B cell (primary cell): ENCODE measurements at regions not wholly inside any gene's neighbourhood (a gene's known extent, or its start where the extent isn't known, plus 50 kb on each side); places are given as distances from the start of the nearest gene placed in this dataset.

Source experiments
- ATAC-seq: fragments of 200-7000 bp; cut with Tn5 transposase; one replicate; pipeline ENCODE4 v1.10.0; 2021; ENCODE audit warnings: low read depth, mild to moderate bottlenecking, moderate number of reproducible peaks, moderate library complexity
- CTCF ChIA-PET: fragments of 350-600 bp; sonication (Branson Sonifier 250); formaldehyde crosslinking; loops from one replicate; lab custom pipeline; 2021; ENCODE audit warnings: antibody characterized with exemption, inconsistent platforms; lab: Charles Lee
- POLR2A ChIA-PET: fragments of 350-600 bp; sonication (Branson Sonifier 250); formaldehyde crosslinking; loops from one replicate; lab custom pipeline; 2021; ENCODE audit warnings: antibody characterized with exemption; lab: Charles Lee
- DNase-seq: peaks from one replicate; pipeline ENCODE4 v3.0.0; 2013
- H2AFZ ChIP-seq: 2 replicates; pipeline ENCODE4 v1.6.1; 2012; ENCODE audit warnings: mild to moderate bottlenecking, low read depth, low read length; ENCODE audit not compliant: insufficient read depth, poor library complexity, severe bottlenecking
- H3K27ac ChIP-seq, 2 donors: 1 replicate in 1 of 2; 2 replicates in 1 of 2; pipeline ENCODE4 v1.5.1; 2012 to 2013; ENCODE audit warnings: low read length in 2 of 2, mild to moderate bottlenecking in 2 of 2, moderate library complexity in 1 of 2
- H3K27me3 ChIP-seq, 4 experiments: fragments of 200-600 bp in 1 of 4; sonication (generic) in 1 of 4; replicated peaks in 1 of 4; 1 replicate in 2 of 4; 2 replicates in 2 of 4; pipeline versions ENCODE4 v1.6.1 to v1.7.0; 2013 to 2016; ENCODE audit warnings: low read length in 3 of 4, mild to moderate bottlenecking in 2 of 4, mixed read lengths in 1 of 4, moderate library complexity in 1 of 4; ENCODE audit not compliant: insufficient read depth in 4 of 4, control insufficient read depth in 3 of 4; ENCODE audit errors: control extremely low read depth in 1 of 4
- H3K36me3 ChIP-seq, 2 experiments: replicated peaks in 1 of 2; 1 replicate in 1 of 2; 2 replicates in 1 of 2; pipeline versions ENCODE4 v1.6.1 to v1.7.1; 2013; ENCODE audit warnings: low read length in 1 of 2; ENCODE audit not compliant: insufficient read depth in 2 of 2, control insufficient read depth in 1 of 2; ENCODE audit errors: control extremely low read depth in 1 of 2, extremely low read depth in 1 of 2
- H3K4me1 ChIP-seq, 2 donors: fragments of 200-600 bp in 1 of 2; sonication (generic) in 1 of 2; 1 replicate in 1 of 2; 2 replicates in 1 of 2; pipeline versions ENCODE4 v1.5.1 to v1.6.1; 2013 to 2017; ENCODE audit warnings: low read length in 2 of 2; ENCODE audit not compliant: control insufficient read depth in 2 of 2, insufficient read depth in 2 of 2
- H3K4me2 ChIP-seq: replicated peaks from 2 replicates; pipeline ENCODE3; 2012; ENCODE audit warnings: mild to moderate bottlenecking, low read depth, low read length; ENCODE audit not compliant: poor library complexity, severe bottlenecking
- H3K4me3 ChIP-seq, 5 experiments: fragments of 200-600 bp in 1 of 5; sonication (generic) in 1 of 5; 1 replicate in 3 of 5; 2 replicates in 2 of 5; pipeline versions ENCODE4 v1.5.1 to v1.7.0; 2011 to 2016; ENCODE audit warnings: low read length in 4 of 5, mild to moderate bottlenecking in 4 of 5, low read depth in 2 of 5, control low read depth in 1 of 5, moderate library complexity in 1 of 5; ENCODE audit not compliant: insufficient read depth in 1 of 5; ENCODE audit errors: control extremely low read depth in 1 of 5, extremely low read depth in 1 of 5
- H3K79me2 ChIP-seq: fragments of 200-600 bp; sonication (generic); one replicate; pipeline ENCODE4 v1.6.0; 2016; ENCODE audit warnings: low read length; ENCODE audit not compliant: control insufficient read depth, insufficient read depth
- H3K9ac ChIP-seq: fragments of 200-600 bp; sonication (generic); 2 replicates; pipeline ENCODE4 v1.6.1; 2017; ENCODE audit warnings: mild to moderate bottlenecking, low read length, moderate library complexity
- H3K9me3 ChIP-seq, 3 donors: one replicate each; pipeline versions ENCODE4 v1.6.1 to v1.7.1; 2013; ENCODE audit warnings: low read length in 2 of 3; ENCODE audit not compliant: control insufficient read depth in 2 of 3, insufficient read depth in 1 of 3; ENCODE audit errors: control extremely low read depth in 1 of 3
- H4K20me1 ChIP-seq: 2 replicates; pipeline ENCODE4 v1.6.0; 2012; ENCODE audit warnings: mild to moderate bottlenecking, low read length; ENCODE audit not compliant: insufficient read depth, control insufficient read depth, poor library complexity, severe bottlenecking
- H3K27ac Mint-ChIP-seq: one replicate; pipeline ENCODE4 v1.8.0; 2021; ENCODE audit warnings: mixed read lengths
- H3K27me3 Mint-ChIP-seq: one replicate; pipeline ENCODE4 v1.8.0; 2021; ENCODE audit warnings: mixed read lengths
- H3K4me1 Mint-ChIP-seq: one replicate; pipeline ENCODE4 v1.8.0; 2021; ENCODE audit warnings: mixed read lengths
- H3K4me3 Mint-ChIP-seq: one replicate; pipeline ENCODE4 v1.8.0; 2021; ENCODE audit warnings: mixed read lengths
- H3K9me3 Mint-ChIP-seq: one replicate; pipeline ENCODE4 v1.8.0; 2022; ENCODE audit warnings: mixed read lengths; ENCODE audit not compliant: insufficient read depth
- EZH2 ChIP-seq: IDR thresholded peaks from 2 replicates; pipeline ENCODE4 v1.6.1; 2012; ENCODE audit warnings: borderline replicate concordance, low read depth, mild to moderate bottlenecking, moderate library complexity, low read length; ENCODE audit not compliant: insufficient read depth, poor library complexity, severe bottlenecking
- WGBS: methylation state at CpG from one replicate; pipeline ENCODE4 v1.1.5; 2013; ENCODE audit warnings: missing lambda C conversion rate; ENCODE audit not compliant: insufficient coverage; 5-methylcytosine and 5-hydroxymethylcytosine counted together
- intact Hi-C: fragments of 100-400 bp; cut with micrococcal nuclease; formaldehyde crosslinking; loops from one replicate; pipeline ENCODE4 v1.10.0; 2022
- TF ChIP-seq, protein P1 (sequence below): fragments of 200-600 bp; IDR thresholded peaks from one replicate; pipeline ENCODE4 v1.8.0; 2022; ENCODE audit warnings: antibody characterized with exemption, mild to moderate bottlenecking

DNA sequence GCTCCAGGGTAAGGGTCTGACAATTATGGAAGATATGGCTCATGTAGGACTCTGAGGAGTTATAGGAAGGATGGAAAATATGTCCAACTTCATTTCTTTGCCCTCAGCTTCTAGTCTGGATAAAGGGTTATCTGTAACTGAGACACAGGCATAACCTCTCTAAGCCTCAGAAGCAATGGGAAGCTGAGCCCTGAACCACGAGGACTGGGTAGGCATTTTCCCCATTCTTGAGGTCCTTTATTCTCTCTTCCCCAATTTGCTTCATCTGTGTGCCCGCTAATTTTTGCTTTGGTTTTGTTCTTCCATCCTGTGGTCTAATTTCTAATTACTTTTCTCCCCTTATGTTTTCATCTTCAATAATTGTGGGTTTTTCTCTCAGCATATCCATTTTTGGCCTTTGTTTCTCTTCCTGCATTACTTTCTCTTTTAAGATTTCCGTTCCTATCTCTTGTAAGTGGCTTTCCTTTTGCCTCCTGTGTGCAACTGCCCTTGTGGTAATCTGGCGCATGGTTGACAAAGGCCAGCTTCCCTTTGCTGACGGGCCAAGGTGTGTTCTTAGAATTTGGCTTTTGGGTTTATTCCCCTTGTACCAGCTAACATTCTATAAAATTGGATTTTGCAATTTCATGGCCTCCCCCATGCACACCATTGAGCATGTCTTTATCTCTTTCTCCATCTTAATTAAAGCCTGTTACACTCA, 343.8 kb downstream of the TXNL1 start:
- Mint-ChIP-seq H3K4me1 (peaks cover 19% of the 10 kb centered on the region), H3K9me3 (peaks cover 2% of the 10 kb centered on the region), H3K27ac (no peak overlapping the region), H3K4me3 (peak overlapping the region; percentile 38), H3K27me3 (no peaks in the 10 kb centered on the region)
- ChIA-PET POLR2A (no interaction called here), CTCF (no interaction called here)
- peak overlapping the region; percentile 72 for H2AFZ ChIP-seq
- H3K9ac ChIP-seq: peak overlapping the region; percentile 24
- H3K79me2 ChIP-seq: no peaks in the 10 kb centered on the region
- DNase-seq: peak; percentile 18
- TF ChIP-seq, protein P1, sequence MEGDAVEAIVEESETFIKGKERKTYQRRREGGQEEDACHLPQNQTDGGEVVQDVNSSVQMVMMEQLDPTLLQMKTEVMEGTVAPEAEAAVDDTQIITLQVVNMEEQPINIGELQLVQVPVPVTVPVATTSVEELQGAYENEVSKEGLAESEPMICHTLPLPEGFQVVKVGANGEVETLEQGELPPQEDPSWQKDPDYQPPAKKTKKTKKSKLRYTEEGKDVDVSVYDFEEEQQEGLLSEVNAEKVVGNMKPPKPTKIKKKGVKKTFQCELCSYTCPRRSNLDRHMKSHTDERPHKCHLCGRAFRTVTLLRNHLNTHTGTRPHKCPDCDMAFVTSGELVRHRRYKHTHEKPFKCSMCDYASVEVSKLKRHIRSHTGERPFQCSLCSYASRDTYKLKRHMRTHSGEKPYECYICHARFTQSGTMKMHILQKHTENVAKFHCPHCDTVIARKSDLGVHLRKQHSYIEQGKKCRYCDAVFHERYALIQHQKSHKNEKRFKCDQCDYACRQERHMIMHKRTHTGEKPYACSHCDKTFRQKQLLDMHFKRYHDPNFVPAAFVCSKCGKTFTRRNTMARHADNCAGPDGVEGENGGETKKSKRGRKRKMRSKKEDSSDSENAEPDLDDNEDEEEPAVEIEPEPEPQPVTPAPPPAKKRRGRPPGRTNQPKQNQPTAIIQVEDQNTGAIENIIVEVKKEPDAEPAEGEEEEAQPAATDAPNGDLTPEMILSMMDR: no peak
- no peak for TF ChIP-seq EZH2
- intact Hi-C loops: no loop called here
- H3K4me1 ChIP-seq: peaks cover 13 to 16% of the 10 kb centered on the region in 2 donors
- no peaks in the 10 kb centered on the region for H3K36me3 ChIP-seq
- peak overlapping the region in 1 of 2 donors; percentile 14 for H3K27ac ChIP-seq
- no peak for ATAC-seq
- H3K4me2 ChIP-seq: peak overlapping the region; percentile 62
- no peaks in the 10 kb centered on the region for H3K27me3 ChIP-seq
- H4K20me1 ChIP-seq: no peaks in the 10 kb centered on the region
- WGBS: 0% methylated on average over 1 of the region's 5 CpGs
- H3K4me3 ChIP-seq: peak overlapping the region in 3 of 5 experiments; percentile 17 to 26 (median 22)
- no peaks in the 10 kb centered on the region for H3K9me3 ChIP-seq

DNA sequence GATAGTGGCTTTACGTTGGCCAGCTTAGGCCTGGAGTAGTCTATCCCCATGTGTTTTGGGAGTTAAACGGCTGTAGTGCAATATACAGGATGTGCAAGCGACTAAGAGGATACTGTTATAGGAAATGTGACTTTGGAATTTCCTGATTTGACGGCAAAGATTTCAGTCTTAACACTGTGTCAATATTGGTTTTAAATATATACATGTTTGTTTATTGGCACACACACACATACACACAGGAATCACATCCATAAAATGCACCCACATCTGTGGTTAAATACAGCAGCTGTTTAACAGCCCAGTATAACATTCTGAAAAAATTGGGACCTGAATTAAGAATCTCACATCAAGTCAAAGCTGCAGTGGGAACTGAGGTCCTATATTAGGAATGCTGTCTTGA, 347.1 kb downstream of the TXNL1 start:
- Mint-ChIP-seq H3K9me3 (no peaks in the 10 kb centered on the region), H3K27me3 (no peaks in the 10 kb centered on the region)
- H3K4me2 ChIP-seq: no peak overlapping the region

More for the DNA sequence above, 347.1 kb downstream of the TXNL1 start:
- H3K9me3 ChIP-seq: no peaks in the 10 kb centered on the region
- ChIA-PET CTCF (interaction anchor here (1.3 kb wide), 1 partner anchor 10 kb away, joined by 3 read pairs; no protein-coding TSS in a partner anchor), POLR2A (no interaction called here)
- H3K79me2 ChIP-seq: no peaks in the 10 kb centered on the region
- DNase-seq (no peak), ATAC-seq (no peak)
- peaks cover 22 to 23% of the 10 kb centered on the region in 2 donors for H3K4me1 ChIP-seq
- H4K20me1 ChIP-seq: no peaks in the 10 kb centered on the region
- Mint-ChIP-seq H3K4me3 (no peak overlapping the region), H3K4me1 (peaks cover 29% of the 10 kb centered on the region), H3K27ac (no peak overlapping the region)
- H3K27ac ChIP-seq: no peak overlapping the region
- H2AFZ ChIP-seq: no peak overlapping the region
- no peaks in the 10 kb centered on the region for H3K27me3 ChIP-seq
- TF ChIP-seq EZH2: no peak
- TF ChIP-seq, protein P1: no peak
- H3K4me3 ChIP-seq: no peak overlapping the region
- no CpG with 5 or more reads among the region's 4 CpGs for whole genome bisulfite sequencing
- no peaks in the 10 kb centered on the region for H3K36me3 ChIP-seq
- intact Hi-C loops: no loop called here
- H3K9ac ChIP-seq: no peak overlapping the region
